Esophagus muscularis mucosa (tissue), 4 donors: ENCODE measurements at regions not wholly inside any gene's neighbourhood (a gene's known extent, or its start where the extent isn't known, plus 50 kb on each side); places are given as distances from the start of the nearest gene placed in this dataset.

ENCODE experiments used
- DNase-seq: peaks from one replicate; pipeline ENCODE4 v3.0.0-alpha.2; 2017; ENCODE audit errors: extremely low spot score
- H3K27ac ChIP-seq, 4 donors: fragments of 200-600 bp; sonication (generic); replicated peaks in 1 of 4; 1 replicate in 3 of 4; 2 replicates in 1 of 4; pipeline ENCODE4 v1.5.1; 2016 to 2019; ENCODE audit warnings: mild to moderate bottlenecking in 1 of 4
- H3K27me3 ChIP-seq, 4 donors: fragments of 200-600 bp; sonication (generic); one replicate each; pipeline versions ENCODE4 v1.5.1 to v1.6.0; 2016 to 2019
- H3K36me3 ChIP-seq, 4 donors: fragments of 200-600 bp; sonication (generic); one replicate each; pipeline ENCODE4 v1.5.1; 2016 to 2019
- H3K4me1 ChIP-seq, 4 donors: fragments of 200-600 bp; sonication (generic); one replicate each; pipeline ENCODE4 v1.5.1; 2016 to 2019
- H3K4me3 ChIP-seq, 4 donors: fragments of 200-600 bp; sonication (generic); 1 replicate in 2 of 4; 2 replicates in 2 of 4; pipeline ENCODE4 v1.5.1; 2016 to 2019; ENCODE audit warnings: mild to moderate bottlenecking in 4 of 4, moderate library complexity in 1 of 4
- H3K9me3 ChIP-seq, 4 donors: fragments of 200-600 bp; sonication (generic); 1 replicate in 3 of 4; 2 replicates in 1 of 4; pipeline ENCODE4 v1.5.1; 2016 to 2019
- EP300 ChIP-seq: sonication (generic); formaldehyde crosslinking; IDR thresholded peaks from one replicate; pipeline ENCODE4 v1.6.1; 2017; ENCODE audit warnings: antibody characterized with exemption
- POLR2A ChIP-seq: fragments of 450-650 bp; IDR thresholded peaks from one replicate; pipeline ENCODE4 v1.6.1; 2017; ENCODE audit warnings: antibody characterized with exemption, moderate library complexity, mild to moderate bottlenecking, low read depth
- POLR2AphosphoS5 ChIP-seq, 2 donors: sonication (generic); formaldehyde crosslinking; IDR thresholded peaks; one replicate each; pipeline ENCODE4 v1.6.1; 2017; ENCODE audit warnings: antibody characterized with exemption in 2 of 2
- WGBS: methylation state at CpG from one replicate; pipeline ENCODE4 v1.1.5; 2018; 5-methylcytosine and 5-hydroxymethylcytosine counted together
- intact Hi-C: fragments of 100-400 bp; cut with DNase I; formaldehyde crosslinking; loops from one replicate; pipeline ENCODE4 v1.15.1; 2023
- TF ChIP-seq, protein P1 (sequence below), 3 experiments: fragments of 200-600 bp in 2 of 3; fragments of 450-650 bp in 1 of 3; sonication (generic) in 2 of 3; IDR thresholded peaks; one replicate each; pipeline ENCODE4 v1.5.1; 2017 to 2019; ENCODE audit warnings: antibody characterized with exemption in 3 of 3, mild to moderate bottlenecking in 2 of 3, moderate library complexity in 1 of 3

- DNase-seq = no peak
- Histone ChIP-seq H3K9me3 (no peaks in the 10 kb centered on the region), H3K27ac (no peak overlapping the region), H3K4me1 (peaks cover 0 to under 1% (median 0%) of the 10 kb centered on the region in 4 donors), H3K4me3 (no peak overlapping the region), H3K27me3 (no peaks in the 10 kb centered on the region), H3K36me3 (no peaks in the 10 kb centered on the region)
- intact Hi-C loops = no loop called here
- TF ChIP-seq EP300 (no peak), POLR2AphosphoS5 (IDR thresholded peaks at IDR 0.05) (no peak), POLR2A (no peak)
- TF ChIP-seq, protein P1, sequence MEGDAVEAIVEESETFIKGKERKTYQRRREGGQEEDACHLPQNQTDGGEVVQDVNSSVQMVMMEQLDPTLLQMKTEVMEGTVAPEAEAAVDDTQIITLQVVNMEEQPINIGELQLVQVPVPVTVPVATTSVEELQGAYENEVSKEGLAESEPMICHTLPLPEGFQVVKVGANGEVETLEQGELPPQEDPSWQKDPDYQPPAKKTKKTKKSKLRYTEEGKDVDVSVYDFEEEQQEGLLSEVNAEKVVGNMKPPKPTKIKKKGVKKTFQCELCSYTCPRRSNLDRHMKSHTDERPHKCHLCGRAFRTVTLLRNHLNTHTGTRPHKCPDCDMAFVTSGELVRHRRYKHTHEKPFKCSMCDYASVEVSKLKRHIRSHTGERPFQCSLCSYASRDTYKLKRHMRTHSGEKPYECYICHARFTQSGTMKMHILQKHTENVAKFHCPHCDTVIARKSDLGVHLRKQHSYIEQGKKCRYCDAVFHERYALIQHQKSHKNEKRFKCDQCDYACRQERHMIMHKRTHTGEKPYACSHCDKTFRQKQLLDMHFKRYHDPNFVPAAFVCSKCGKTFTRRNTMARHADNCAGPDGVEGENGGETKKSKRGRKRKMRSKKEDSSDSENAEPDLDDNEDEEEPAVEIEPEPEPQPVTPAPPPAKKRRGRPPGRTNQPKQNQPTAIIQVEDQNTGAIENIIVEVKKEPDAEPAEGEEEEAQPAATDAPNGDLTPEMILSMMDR (IDR thresholded peaks at IDR 0.05) = no peak
These were observed 158.6 kb upstream of the RORA start for GRCh38 chr15:61387675-61388074.

- WGBS = 75% methylated on average over 2 of the region's 2 CpGs
- no peak for TF ChIP-seq POLR2AphosphoS5 (IDR thresholded peaks at IDR 0.05)
- no peak for TF ChIP-seq EP300
- no peak for TF ChIP-seq POLR2A
- TF ChIP-seq, protein P1 (IDR thresholded peaks at IDR 0.05) = no peak
These were observed 154.3 kb upstream of the RORA start for GRCh38 chr15:61383421-61383820.

DNA sequence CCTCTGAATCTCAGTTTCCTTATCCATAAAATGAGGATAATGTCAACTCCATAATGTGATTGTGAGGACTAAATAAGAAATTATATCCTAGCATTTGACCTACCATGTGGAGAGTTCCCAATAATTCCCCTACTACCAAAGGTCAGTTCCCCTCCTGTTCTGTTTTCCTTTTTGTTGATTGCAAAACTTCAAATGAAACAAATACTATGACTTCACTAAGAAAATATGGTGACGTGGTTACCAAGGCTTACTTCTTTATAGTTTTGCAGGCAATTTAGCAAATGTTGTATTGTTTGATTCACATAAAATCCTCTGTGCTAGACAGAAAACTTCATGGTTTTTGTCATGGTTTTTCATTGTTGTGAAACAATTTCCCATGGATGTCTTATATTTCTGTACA lies 153.8 kb upstream of the RORA start:
- H3K27ac ChIP-seq = no peak overlapping the region
- no peaks in the 10 kb centered on the region for H3K9me3 ChIP-seq
- no peak for DNase-seq
- intact Hi-C loops = no loop called here
- no peak for TF ChIP-seq POLR2AphosphoS5 (IDR thresholded peaks at IDR 0.05)
- TF ChIP-seq EP300 = no peak
- TF ChIP-seq POLR2A = no peak
- TF ChIP-seq, protein P1 (IDR thresholded peaks at IDR 0.05) = no peak
- no peaks in the 10 kb centered on the region for H3K4me1 ChIP-seq
- H3K4me3 ChIP-seq = no peak overlapping the region
- 74% methylated on average over 1 of the region's 1 CpG for WGBS
- no peaks in the 10 kb centered on the region for H3K36me3 ChIP-seq
- H3K27me3 ChIP-seq = no peaks in the 10 kb centered on the region

More at GRCh38 chr15:61383421-61383820, 154.3 kb upstream of the RORA start:
- Histone ChIP-seq H3K9me3 (no peaks in the 10 kb centered on the region), H3K27ac (no peak overlapping the region), H3K4me3 (no peak overlapping the region), H3K27me3 (no peaks in the 10 kb centered on the region), H3K36me3 (no peaks in the 10 kb centered on the region), H3K4me1 (no peaks in the 10 kb centered on the region)
- intact Hi-C loops = no loop called here
- DNase-seq = no peak

GRCh38 chr15:61381501-61381900 lies 152.4 kb upstream of the RORA start:
- Histone ChIP-seq H3K9me3 (no peaks in the 10 kb centered on the region), H3K36me3 (no peaks in the 10 kb centered on the region), H3K27me3 (no peaks in the 10 kb centered on the region), H3K27ac (no peak overlapping the region), H3K4me1 (no peaks in the 10 kb centered on the region), H3K4me3 (no peak overlapping the region)
- TF ChIP-seq POLR2AphosphoS5 (IDR thresholded peaks at IDR 0.05) (no peak), EP300 (no peak)
- intact Hi-C loops = no loop called here
- no peak for DNase-seq
- WGBS = 76% methylated on average over 3 of the region's 3 CpGs

GRCh38 chr15:61380270-61380669 lies 151.2 kb upstream of the RORA start:
- WGBS = 63% methylated on average over 2 of the region's 2 CpGs
- TF ChIP-seq, protein P1 (IDR thresholded peaks at IDR 0.05) = no peak
- TF ChIP-seq POLR2AphosphoS5 (IDR thresholded peaks at IDR 0.05) = no peak
- TF ChIP-seq POLR2A = no peak
- no peak for TF ChIP-seq EP300
- intact Hi-C loops = no loop called here

More at GRCh38 chr15:61380270-61380669, 151.2 kb upstream of the RORA start:
- Histone ChIP-seq H3K4me1 (no peaks in the 10 kb centered on the region), H3K4me3 (no peak overlapping the region), H3K27me3 (no peaks in the 10 kb centered on the region), H3K9me3 (no peaks in the 10 kb centered on the region), H3K27ac (no peak overlapping the region), H3K36me3 (no peaks in the 10 kb centered on the region)
- no peak for DNase-seq
